PC-3 (cell line): ENCODE measurements at regions not wholly inside any gene's neighbourhood (a gene's known extent, or its start where the extent isn't known, plus 50 kb on each side); places are given as distances from the start of the nearest gene placed in this dataset.

ENCODE experiments used
- CTCF ChIP-seq: fragments of 300-600 bp; sonication (generic); conservative IDR thresholded peaks from 2 replicates; pipeline ENCODE4 v1.5.1; 2017; ENCODE audit warnings: antibody characterized with exemption, low read depth, mild to moderate bottlenecking, low read length
- EZH2 ChIP-seq: fragments of 300-600 bp; sonication (generic); IDR thresholded peaks from one replicate; pipeline ENCODE4 v1.6.1; 2017; ENCODE audit warnings: antibody characterized with exemption, mild to moderate bottlenecking, low read length; ENCODE audit not compliant: unreplicated experiment
- EZH2phosphoT487 ChIP-seq: fragments of 300-600 bp; sonication (generic); IDR thresholded peaks from 2 replicates; pipeline ENCODE4 v1.6.1; 2018; ENCODE audit warnings: mild to moderate bottlenecking, antibody characterized with exemption, low read length, borderline replicate concordance

DNA sequence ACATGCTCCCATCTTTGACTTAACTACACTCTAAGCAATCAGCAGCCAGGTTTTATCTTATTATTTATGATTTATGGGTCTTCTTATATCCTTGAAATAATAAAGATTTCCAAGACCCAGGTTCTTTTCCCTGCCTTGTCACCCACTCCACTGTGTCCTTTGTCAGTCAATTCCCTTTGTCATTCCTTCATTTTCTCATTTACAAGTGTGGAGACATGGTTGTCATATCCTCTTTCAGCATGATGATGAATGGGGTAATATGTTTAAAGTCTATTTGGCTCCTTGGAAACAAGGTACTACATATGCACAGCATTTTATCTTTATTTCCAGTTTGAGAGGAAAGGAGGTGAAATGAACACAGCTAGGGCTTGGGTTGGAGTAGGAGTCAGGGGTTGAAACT, 521.8 kb downstream of the LMO7 start:
- TF ChIP-seq EZH2 (no peak), CTCF (no peak), EZH2phosphoT487 (no peak)
